Naive thymus-derived CD4-positive, alpha-beta T cell (primary cell): ENCODE measurements at regions not wholly inside any gene's neighbourhood (a gene's known extent, or its start where the extent isn't known, plus 50 kb on each side); places are given as distances from the start of the nearest gene placed in this dataset.
"Not testable (repeated sequence)": the region's sequence is repeated elsewhere in the genome, so short reads cannot be mapped to it uniquely, and the experiment has no call there.

Source experiments
- ATAC-seq: fragments of 150-1000 bp; cut with Tn5 transposase; 2 replicates; pipeline ENCODE4 v1.10.0; 2021; ENCODE audit warnings: mild to moderate bottlenecking, moderate library complexity
- CTCF ChIA-PET: fragments of 350-600 bp; sonication (Branson Sonifier 250); formaldehyde crosslinking; loops from one replicate; lab custom pipeline; 2021; ENCODE audit warnings: antibody characterized with exemption; lab: Charles Lee
- POLR2A ChIA-PET: fragments of 350-600 bp; sonication (Branson Sonifier 250); formaldehyde crosslinking; loops from one replicate; lab custom pipeline; 2021; ENCODE audit warnings: antibody characterized with exemption, inconsistent platforms; lab: Charles Lee
- DNase-seq, 9 donors: peaks; one replicate each; pipeline versions ENCODE4 v3.0.0 to v3.0.0-alpha.2; 2020 to 2022; ENCODE audit warnings: mixed read lengths in 1 of 9
- H3K27ac ChIP-seq: one replicate; pipeline ENCODE4 v1.7.0; 2013; ENCODE audit warnings: mild to moderate bottlenecking, low read depth, low read length, moderate library complexity
- H3K27me3 ChIP-seq, 2 donors: one replicate each; pipeline ENCODE4 v1.7.0; 2013; ENCODE audit warnings: low read length in 2 of 2, mild to moderate bottlenecking in 2 of 2, moderate library complexity in 2 of 2; ENCODE audit not compliant: control insufficient read depth in 2 of 2, insufficient read depth in 2 of 2
- H3K36me3 ChIP-seq, 3 experiments: 1 replicate in 2 of 3; 2 replicates in 1 of 3; pipeline ENCODE4 v1.7.0; 2013; ENCODE audit warnings: low read length in 3 of 3, mild to moderate bottlenecking in 3 of 3, moderate library complexity in 1 of 3; ENCODE audit not compliant: insufficient read depth in 3 of 3, control insufficient read depth in 2 of 3
- H3K4me1 ChIP-seq, 2 donors: one replicate each; pipeline ENCODE4 v1.7.0; 2013; ENCODE audit warnings: low read length in 2 of 2, mild to moderate bottlenecking in 2 of 2, moderate library complexity in 1 of 2; ENCODE audit not compliant: control insufficient read depth in 2 of 2, insufficient read depth in 2 of 2
- H3K4me3 ChIP-seq: 2 replicates; pipeline ENCODE4 v1.7.0; 2013; ENCODE audit warnings: mild to moderate bottlenecking, low read length
- H3K9me3 ChIP-seq, 3 experiments: 1 replicate in 2 of 3; 2 replicates in 1 of 3; pipeline ENCODE4 v1.7.0; 2013; ENCODE audit warnings: low read length in 3 of 3; ENCODE audit not compliant: control insufficient read depth in 2 of 3
- H3K27ac Mint-ChIP-seq, 9 donors: one replicate each; pipeline ENCODE4 v1.8.0; 2020 to 2022; ENCODE audit warnings: mixed read lengths in 9 of 9, mild to moderate bottlenecking in 8 of 9, moderate library complexity in 5 of 9, inconsistent platforms in 2 of 9
- H3K27me3 Mint-ChIP-seq, 5 donors: one replicate each; pipeline ENCODE4 v1.8.0; 2021 to 2022; ENCODE audit warnings: mixed read lengths in 5 of 5, mild to moderate bottlenecking in 1 of 5
- H3K36me3 Mint-ChIP-seq, 5 donors: one replicate each; pipeline ENCODE4 v1.8.0; 2020 to 2022; ENCODE audit warnings: mixed read lengths in 5 of 5, mild to moderate bottlenecking in 3 of 5, inconsistent platforms in 1 of 5
- H3K4me1 Mint-ChIP-seq, 7 donors: one replicate each; pipeline ENCODE4 v1.8.0; 2020 to 2022; ENCODE audit warnings: mixed read lengths in 7 of 7, mild to moderate bottlenecking in 3 of 7, inconsistent platforms in 1 of 7
- H3K4me3 Mint-ChIP-seq, 10 donors: one replicate each; pipeline ENCODE4 v1.8.0; 2020 to 2022; ENCODE audit warnings: mild to moderate bottlenecking in 10 of 10, mixed read lengths in 10 of 10, moderate library complexity in 6 of 10, inconsistent platforms in 2 of 10
- H3K9me3 Mint-ChIP-seq, 11 donors: one replicate each; pipeline ENCODE4 v1.8.0; 2020 to 2022; ENCODE audit warnings: mixed read lengths in 11 of 11, mild to moderate bottlenecking in 4 of 11, inconsistent platforms in 1 of 11, moderate library complexity in 1 of 11
- intact Hi-C, 2 donors: fragments of 100-400 bp; cut with micrococcal nuclease; formaldehyde crosslinking; loops; one replicate each; pipeline ENCODE4 v1.15.1; 2023

GRCh38 chr1:80293818-80294217 is 1287.3 kb upstream of the ADGRL4 start:
- ChIA-PET POLR2A (no interaction called here), CTCF (no interaction called here)
- H3K27ac Mint-ChIP-seq, result no peak overlapping the region
- no peak for DNase-seq
- H3K4me3 Mint-ChIP-seq, result no peak overlapping the region
- no peak for ATAC-seq
- H3K36me3 Mint-ChIP-seq, result no peaks in the 10 kb centered on the region
- Histone ChIP-seq H3K9me3 (no peaks in the 10 kb centered on the region), H3K36me3 (no peaks in the 10 kb centered on the region), H3K4me3 (no peak overlapping the region), H3K4me1 (no peaks in the 10 kb centered on the region), H3K27me3 (no peaks in the 10 kb centered on the region), H3K27ac (no peak overlapping the region)
- peaks cover 0 to 20% (median 5%) of the 10 kb centered on the region in 11 donors for H3K9me3 Mint-ChIP-seq
- intact Hi-C loops, result no loop called here
- H3K4me1 Mint-ChIP-seq, result no peaks in the 10 kb centered on the region
- H3K27me3 Mint-ChIP-seq, result no peaks in the 10 kb centered on the region

- intact Hi-C loops, H3K4me3 ChIP-seq, H3K4me1 ChIP-seq, H3K27ac ChIP-seq, H3K4me3 Mint-ChIP-seq, H3K27me3 Mint-ChIP-seq, H3K4me1 Mint-ChIP-seq, H3K36me3 Mint-ChIP-seq, ATAC-seq, H3K27me3 ChIP-seq, CTCF ChIA-PET, H3K9me3 ChIP-seq, H3K36me3 ChIP-seq, POLR2A ChIA-PET, H3K27ac Mint-ChIP-seq, DNase-seq: not testable (repeated sequence)
- peaks cover 0 to 17% (median 7%) of the 10 kb centered on the region in 11 donors for H3K9me3 Mint-ChIP-seq
Measured at GRCh38 chr1:80288750-80289149, 1282.2 kb upstream of the ADGRL4 start.

- intact Hi-C loops, result no loop called here
- no peaks in the 10 kb centered on the region for H3K9me3 ChIP-seq
- no peaks in the 10 kb centered on the region for H3K4me1 ChIP-seq
- ChIA-PET CTCF (no interaction called here), POLR2A (no interaction called here)
- H3K4me3 ChIP-seq, result no peak overlapping the region
- DNase-seq (no peak), ATAC-seq (no peak)
- no peaks in the 10 kb centered on the region for H3K27me3 ChIP-seq
- H3K4me3 Mint-ChIP-seq, result no peak overlapping the region
- no peaks in the 10 kb centered on the region for H3K27me3 Mint-ChIP-seq
- no peak overlapping the region for H3K27ac ChIP-seq
- H3K36me3 Mint-ChIP-seq, result no peaks in the 10 kb centered on the region
- no peaks in the 10 kb centered on the region for H3K36me3 ChIP-seq
- H3K9me3 Mint-ChIP-seq, result peaks cover 3 to 27% (median 7%) of the 10 kb centered on the region in 11 donors
- peaks cover 0 to 2% (median 0%) of the 10 kb centered on the region in 7 donors for H3K4me1 Mint-ChIP-seq
- H3K27ac Mint-ChIP-seq, result no peak overlapping the region
Measured at GRCh38 chr1:80282536-80282935, 1276.0 kb upstream of the ADGRL4 start.

GRCh38 chr1:80278936-80279335 is 1272.4 kb upstream of the ADGRL4 start:
- Mint-ChIP-seq H3K36me3 (no peaks in the 10 kb centered on the region), H3K4me3 (no peak overlapping the region), H3K27me3 (no peaks in the 10 kb centered on the region), H3K4me1 (no peaks in the 10 kb centered on the region), H3K9me3 (peaks cover 0 to 23% (median 3%) of the 10 kb centered on the region in 11 donors), H3K27ac (no peak overlapping the region)
- ATAC-seq (no peak), DNase-seq (no peak)
- H3K4me3 ChIP-seq, result no peak overlapping the region
- no peaks in the 10 kb centered on the region for H3K27me3 ChIP-seq
- POLR2A ChIA-PET, result no interaction called here
- CTCF ChIA-PET, result no interaction called here
- no peaks in the 10 kb centered on the region for H3K9me3 ChIP-seq
- no peaks in the 10 kb centered on the region for H3K36me3 ChIP-seq
- intact Hi-C loops, result no loop called here
- no peaks in the 10 kb centered on the region for H3K4me1 ChIP-seq
- no peak overlapping the region for H3K27ac ChIP-seq

- no peaks in the 10 kb centered on the region for H3K27me3 Mint-ChIP-seq
- no peak overlapping the region for H3K4me3 Mint-ChIP-seq
- H3K36me3 ChIP-seq, result no peaks in the 10 kb centered on the region
- H3K36me3 Mint-ChIP-seq, result no peaks in the 10 kb centered on the region
- intact Hi-C loops, result no loop called here
- no peak overlapping the region for H3K27ac Mint-ChIP-seq
- no peaks in the 10 kb centered on the region for H3K4me1 Mint-ChIP-seq
- ChIA-PET CTCF (no interaction called here), POLR2A (no interaction called here)
- H3K27me3 ChIP-seq, result no peaks in the 10 kb centered on the region
- H3K27ac ChIP-seq, result no peak overlapping the region
- H3K9me3 ChIP-seq, result no peaks in the 10 kb centered on the region
- no peak for ATAC-seq
- no peak for DNase-seq
- H3K9me3 Mint-ChIP-seq, result peaks cover 0 to 23% (median 3%) of the 10 kb centered on the region in 11 donors
- no peak overlapping the region for H3K4me3 ChIP-seq
- no peaks in the 10 kb centered on the region for H3K4me1 ChIP-seq
Measured at GRCh38 chr1:80274256-80274655, 1267.7 kb upstream of the ADGRL4 start.

GRCh38 chr1:80272495-80272894 is 1266.0 kb upstream of the ADGRL4 start:
- ChIA-PET CTCF (interaction anchor here (0.6 kb wide), 1 partner anchor 11 kb away, joined by 3 read pairs; no protein-coding TSS in a partner anchor), POLR2A (no interaction called here)
- Mint-ChIP-seq H3K9me3 (peaks cover 0 to 23% (median 5%) of the 10 kb centered on the region in 11 donors), H3K27me3 (no peaks in the 10 kb centered on the region), H3K27ac (no peak overlapping the region), H3K4me3 (no peak overlapping the region), H3K36me3 (no peaks in the 10 kb centered on the region), H3K4me1 (no peaks in the 10 kb centered on the region)
- intact Hi-C loops, result no loop called here
- Histone ChIP-seq H3K27me3 (no peaks in the 10 kb centered on the region), H3K27ac (no peak overlapping the region), H3K4me3 (no peak overlapping the region), H3K36me3 (no peaks in the 10 kb centered on the region), H3K4me1 (no peaks in the 10 kb centered on the region), H3K9me3 (no peaks in the 10 kb centered on the region)
- ATAC-seq (no peak), DNase-seq (no peak)

GRCh38 chr1:80258659-80259058 is 1252.1 kb upstream of the ADGRL4 start:
- Histone ChIP-seq H3K27ac (no peak overlapping the region), H3K4me3 (no peak overlapping the region), H3K36me3 (no peaks in the 10 kb centered on the region), H3K9me3 (peaks cover 0 to 14% (median 0%) of the 10 kb centered on the region in 3 experiments), H3K4me1 (no peaks in the 10 kb centered on the region), H3K27me3 (no peaks in the 10 kb centered on the region)
- no peak for ATAC-seq
- no peaks in the 10 kb centered on the region for H3K4me1 Mint-ChIP-seq
- H3K27me3 Mint-ChIP-seq, result no peaks in the 10 kb centered on the region
- DNase-seq, result no peak
- ChIA-PET POLR2A (no interaction called here), CTCF (no interaction called here)
- H3K36me3 Mint-ChIP-seq, result no peaks in the 10 kb centered on the region
- intact Hi-C loops, result no loop called here
- H3K9me3 Mint-ChIP-seq, result peaks cover 5 to 49% (median 16%) of the 10 kb centered on the region in 11 donors
- H3K4me3 Mint-ChIP-seq, result no peak overlapping the region
- no peak overlapping the region for H3K27ac Mint-ChIP-seq
